ENCODE measurements at regions not wholly inside any gene's neighbourhood (a gene's known extent, or its start where the extent isn't known, plus 50 kb on each side); places are given as distances from the start of the nearest gene placed in this dataset.

GRCh38 chr14:35197015-35197414, 74.7 kb downstream of the PRORP start:
- Histone ChIP-seq H3K27me3 (ENCODE audit: low read depth) (no peaks in the 10 kb centered on the region), H3K4me1 (no peaks in the 10 kb centered on the region), H3K27ac (replicated peaks) (no peak overlapping the region), H3K36me3 (peaks cover 6% of the 10 kb centered on the region), H3K4me3 (no peak overlapping the region), H3K9me3 (replicated peaks) (peaks cover 5% of the 10 kb centered on the region)
- no peak for DNase-seq
- intact Hi-C loops (cut with micrococcal nuclease), result no loop called here
- TF ChIP-seq CTCF (IDR thresholded peaks at IDR 0.05; ENCODE audit: borderline replicate concordance), result no peak

- Histone ChIP-seq H3K4me1 (no peaks in the 10 kb centered on the region), H3K27ac (replicated peaks) (no peak overlapping the region), H3K9me3 (replicated peaks) (no peaks in the 10 kb centered on the region), H3K27me3 (ENCODE audit: low read depth) (no peaks in the 10 kb centered on the region), H3K36me3 (no peaks in the 10 kb centered on the region), H3K4me3 (no peak overlapping the region)
- no peak for DNase-seq
- TF ChIP-seq CTCF (IDR thresholded peaks at IDR 0.05; ENCODE audit: borderline replicate concordance), result no peak
- intact Hi-C loops (cut with micrococcal nuclease), result no loop called here
These were observed 78.7 kb downstream of the PRORP start for GRCh38 chr14:35201066-35201465.

- TF ChIP-seq CTCF (IDR thresholded peaks at IDR 0.05; ENCODE audit: borderline replicate concordance), result no peak
- intact Hi-C loops (cut with micrococcal nuclease), result no loop called here
- DNase-seq, result no peak
- no peak overlapping the region for H3K27ac ChIP-seq (replicated peaks)
- H3K4me3 ChIP-seq, result no peak overlapping the region
- H3K4me1 ChIP-seq, result no peaks in the 10 kb centered on the region
- no peaks in the 10 kb centered on the region for H3K27me3 ChIP-seq (ENCODE audit: low read depth)
- H3K36me3 ChIP-seq, result no peaks in the 10 kb centered on the region
- no peaks in the 10 kb centered on the region for H3K9me3 ChIP-seq (replicated peaks)
These were observed 79.8 kb downstream of the PRORP start for GRCh38 chr14:35202195-35202594.

GRCh38 chr14:35205737-35206136, 83.4 kb downstream of the PRORP start:
- H3K36me3 ChIP-seq, result no peaks in the 10 kb centered on the region
- H3K27me3 ChIP-seq (ENCODE audit: low read depth), result no peaks in the 10 kb centered on the region
- H3K4me3 ChIP-seq, result no peak overlapping the region
- DNase-seq, result no peak
- intact Hi-C loops (cut with micrococcal nuclease), result no loop called here
- H3K4me1 ChIP-seq, result no peaks in the 10 kb centered on the region
- TF ChIP-seq CTCF (IDR thresholded peaks at IDR 0.05; ENCODE audit: borderline replicate concordance), result no peak
- H3K9me3 ChIP-seq (replicated peaks), result no peaks in the 10 kb centered on the region
- no peak overlapping the region for H3K27ac ChIP-seq (replicated peaks)

- H3K27ac ChIP-seq (replicated peaks), result no peak overlapping the region
- intact Hi-C loops (cut with micrococcal nuclease), result no loop called here
- no peaks in the 10 kb centered on the region for H3K4me1 ChIP-seq
These were observed 81.1 kb upstream of the PSMA6 start for GRCh38 chr14:35211067-35211466.

More at GRCh38 chr14:35211067-35211466, 81.1 kb upstream of the PSMA6 start:
- Histone ChIP-seq H3K4me3 (no peak overlapping the region), H3K9me3 (replicated peaks) (no peaks in the 10 kb centered on the region), H3K36me3 (no peaks in the 10 kb centered on the region), H3K27me3 (ENCODE audit: low read depth) (no peaks in the 10 kb centered on the region)
- TF ChIP-seq CTCF (IDR thresholded peaks at IDR 0.05; ENCODE audit: borderline replicate concordance), result no peak
- no peak for DNase-seq

All from left ventricle myocardium inferior (tissue), 1 donor.